Occipital lobe (tissue), 1 donor: ENCODE measurements at regions not wholly inside any gene's neighbourhood (a gene's known extent, or its start where the extent isn't known, plus 50 kb on each side); places are given as distances from the start of the nearest gene placed in this dataset.

ENCODE experiments used
- DNase-seq: peaks from one replicate; lab custom pipeline; 2025; lab: John Stamatoyannopoulos, UW

DNA sequence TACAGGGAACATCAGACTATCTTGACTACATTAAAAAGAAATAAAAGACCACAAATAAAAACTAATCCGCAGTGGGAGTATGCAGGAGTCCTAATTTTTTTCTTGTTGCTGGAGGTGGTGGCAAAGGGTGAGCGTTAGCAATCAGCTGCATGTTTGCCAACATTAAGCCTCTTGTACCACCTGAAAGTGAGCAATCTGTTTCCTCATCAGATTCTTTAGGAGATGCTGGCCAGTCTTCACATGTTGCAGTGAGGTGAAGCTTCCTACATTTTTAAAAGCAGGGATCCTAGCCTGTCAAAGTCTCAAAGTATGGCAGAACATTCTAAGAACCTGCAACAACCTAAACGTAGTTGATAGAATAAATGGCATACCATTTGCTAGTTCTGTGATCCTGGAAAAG lies 162.2 kb upstream of the MEF2C start:
- DNase-seq, result no peak

DNA sequence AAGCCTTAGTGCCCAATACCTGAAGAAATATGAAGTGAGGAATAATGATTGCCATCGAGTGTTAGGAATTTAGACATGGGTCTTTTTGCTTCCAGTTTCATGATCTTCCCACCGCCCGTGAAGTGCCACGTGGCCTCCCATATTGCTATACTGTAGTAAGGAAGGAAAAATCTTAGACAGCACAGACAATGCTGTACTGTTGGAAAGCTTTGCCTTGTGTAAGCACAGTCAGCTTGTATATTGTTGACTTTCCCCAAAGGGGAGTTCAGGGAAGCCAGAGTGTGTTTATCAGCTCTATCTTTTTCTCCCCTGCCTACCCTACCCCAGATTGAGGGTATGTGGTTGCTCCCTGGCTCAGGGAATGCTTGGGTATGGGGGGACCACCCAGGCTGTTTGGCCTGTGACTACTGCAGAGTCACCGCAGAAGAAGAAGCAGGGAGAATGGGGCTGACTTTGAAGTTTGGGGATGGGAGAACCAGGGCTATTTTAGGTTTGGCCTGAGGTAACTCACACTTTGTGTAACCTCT lies 161.8 kb upstream of the MEF2C start:
- no peak for DNase-seq

DNA sequence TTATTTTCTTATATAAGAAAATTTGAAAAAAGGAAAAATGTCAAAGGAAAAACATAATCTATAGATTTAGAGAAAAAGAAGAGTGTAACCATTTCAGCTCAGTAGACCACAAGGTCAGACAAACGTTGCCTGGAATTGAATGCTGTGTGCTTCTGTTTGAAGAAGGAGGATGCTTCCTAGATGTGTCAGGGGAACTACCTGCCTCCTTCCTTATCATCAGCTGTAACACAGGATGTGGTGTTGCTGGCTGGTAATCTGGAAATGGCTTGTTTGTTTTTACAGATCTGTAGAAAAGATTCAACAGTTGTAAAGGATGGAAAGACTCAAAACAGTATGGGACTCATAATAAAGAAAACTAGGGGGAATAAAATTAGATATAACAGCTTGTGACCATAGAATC lies 160.7 kb upstream of the MEF2C start:
- DNase-seq, result no peak

DNA sequence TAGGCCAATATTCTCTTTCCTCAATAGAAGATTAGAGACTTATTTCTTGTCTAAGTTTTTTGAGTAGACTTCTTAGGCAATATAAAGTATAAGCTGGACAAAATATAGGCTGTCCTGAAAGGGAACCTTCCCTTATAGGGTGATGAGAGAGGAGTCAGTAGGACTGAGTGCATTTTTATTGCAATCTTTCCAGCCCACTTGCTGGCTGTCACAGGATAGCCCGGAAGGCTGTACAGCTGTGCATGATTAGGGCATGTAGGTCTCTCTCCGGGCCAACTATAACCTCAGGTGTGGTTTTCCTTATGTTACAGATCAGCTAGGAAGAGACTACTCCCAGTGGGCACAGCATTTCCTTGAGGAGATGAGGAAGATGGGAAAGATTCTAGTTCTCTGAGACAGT lies 159.8 kb upstream of the MEF2C start:
- no peak for DNase-seq

DNA sequence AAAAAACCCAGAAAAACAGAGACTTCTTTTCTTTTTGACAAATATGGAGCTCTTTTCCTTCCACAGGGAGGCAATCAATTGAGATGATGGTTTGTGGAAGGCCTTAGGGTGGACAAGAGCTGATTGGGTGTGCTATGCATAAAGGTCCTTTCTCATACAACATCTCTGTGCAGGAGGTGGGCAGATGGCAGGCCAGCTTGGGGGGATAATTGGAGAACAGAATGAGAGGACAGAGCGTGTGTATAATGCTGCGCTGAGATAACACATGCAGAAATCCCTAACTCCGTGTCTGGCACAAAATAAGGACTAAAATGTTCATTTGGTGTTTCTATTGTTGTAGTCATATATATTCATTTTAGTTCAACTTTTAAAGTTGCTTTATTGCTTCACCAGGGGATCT lies 159.0 kb upstream of the MEF2C start:
- DNase-seq, result no peak

DNA sequence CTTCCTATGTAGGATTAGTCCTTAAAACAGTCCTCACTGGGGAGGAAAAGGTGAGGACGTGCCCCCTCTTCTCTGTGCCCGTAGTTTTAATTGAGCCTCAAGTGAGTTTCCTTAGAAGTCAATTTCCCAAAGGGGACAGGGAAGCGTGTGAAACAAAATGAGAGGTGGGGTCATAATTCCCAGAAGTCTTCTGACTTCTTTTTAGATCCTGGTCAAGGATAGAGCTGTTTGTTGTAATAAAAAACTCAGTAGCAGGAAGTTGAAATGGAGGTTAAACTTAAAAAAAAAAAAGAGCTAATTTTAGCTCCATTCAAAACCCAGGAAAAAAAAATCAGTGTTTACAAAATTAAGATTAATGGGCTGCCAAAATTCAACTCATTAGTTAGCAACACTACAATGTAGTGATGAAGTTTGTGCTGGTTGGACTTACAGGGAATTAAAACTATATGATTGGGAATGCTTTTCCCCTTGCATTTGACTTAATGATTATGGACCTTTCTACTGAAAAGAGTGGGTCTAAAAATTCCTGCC lies 158.3 kb upstream of the MEF2C start:
- no peak for DNase-seq

DNA sequence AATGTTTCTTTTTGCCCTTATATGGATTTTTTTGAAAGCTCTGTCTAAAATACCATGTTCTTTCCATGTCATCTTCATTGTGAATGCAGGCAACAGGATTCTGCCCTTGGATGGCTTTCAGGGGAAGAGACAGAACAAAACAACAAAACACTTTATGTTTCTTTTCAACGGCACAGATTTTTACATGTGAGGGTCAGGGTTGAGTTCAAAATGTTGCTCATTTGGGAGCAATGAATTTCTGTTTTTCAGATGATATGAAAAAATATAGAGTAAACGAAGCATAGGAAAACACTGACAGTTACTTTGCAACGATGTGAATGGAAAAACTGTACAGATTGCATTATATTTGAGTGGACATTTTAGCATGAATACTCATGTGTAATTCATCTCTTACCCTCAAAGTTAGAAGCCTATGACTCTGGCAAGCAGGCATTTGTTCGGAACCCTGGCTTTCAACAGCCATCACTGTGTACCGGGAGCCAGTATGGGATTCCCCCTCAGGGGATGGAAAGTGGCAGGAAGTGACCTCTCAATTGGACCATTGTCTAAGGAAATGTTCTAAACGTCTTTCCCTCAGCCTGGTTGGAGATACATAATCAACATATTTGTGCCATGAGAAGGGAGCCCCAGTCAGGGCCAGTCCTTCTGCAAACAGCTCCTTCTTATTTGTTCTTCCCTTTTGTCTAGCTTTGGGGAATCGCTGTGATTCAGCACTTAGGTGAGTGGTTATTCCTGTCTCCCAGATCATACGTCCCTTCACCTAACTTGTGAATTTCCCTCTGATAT lies 153.9 kb upstream of the MEF2C start:
- DNase-seq, result no peak

DNA sequence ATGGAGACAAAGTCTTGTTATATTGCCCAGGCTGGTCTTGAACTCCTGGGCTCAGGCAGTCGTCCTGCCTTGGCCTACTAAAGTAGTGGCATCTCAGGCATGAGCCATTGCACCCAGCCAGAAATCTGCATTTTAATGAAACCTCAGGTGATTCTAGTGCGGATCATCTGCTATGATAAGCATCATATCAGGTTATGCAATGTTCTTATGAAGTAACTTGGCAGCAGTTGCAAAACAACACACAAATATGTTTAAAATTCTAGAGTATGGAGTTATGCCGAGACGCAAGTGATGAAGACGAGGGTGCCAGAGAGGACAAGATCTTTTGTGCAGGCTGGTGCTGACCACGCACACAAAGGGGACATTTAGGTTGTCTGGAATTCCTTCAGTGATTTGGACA lies 153.2 kb upstream of the MEF2C start:
- no peak for DNase-seq

DNA sequence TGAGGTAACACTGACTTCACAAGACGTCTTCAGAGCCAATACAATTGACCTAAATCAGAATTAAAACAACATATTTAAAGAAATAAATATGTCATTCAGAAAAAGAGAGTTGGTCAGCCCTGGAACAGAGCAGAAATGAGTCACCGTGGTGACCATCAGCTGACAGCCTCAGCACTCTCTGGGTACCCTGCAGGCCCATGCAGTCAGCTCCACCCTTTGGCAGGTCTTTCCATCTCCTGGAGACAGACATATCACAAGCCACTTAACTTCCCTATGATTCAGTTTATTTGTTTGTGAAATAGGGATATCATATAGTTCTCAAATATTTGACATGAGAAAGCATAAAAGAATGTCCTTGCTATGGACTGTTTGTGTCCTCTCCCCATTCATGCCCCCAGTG lies 151.6 kb upstream of the MEF2C start:
- no peak for DNase-seq

DNA sequence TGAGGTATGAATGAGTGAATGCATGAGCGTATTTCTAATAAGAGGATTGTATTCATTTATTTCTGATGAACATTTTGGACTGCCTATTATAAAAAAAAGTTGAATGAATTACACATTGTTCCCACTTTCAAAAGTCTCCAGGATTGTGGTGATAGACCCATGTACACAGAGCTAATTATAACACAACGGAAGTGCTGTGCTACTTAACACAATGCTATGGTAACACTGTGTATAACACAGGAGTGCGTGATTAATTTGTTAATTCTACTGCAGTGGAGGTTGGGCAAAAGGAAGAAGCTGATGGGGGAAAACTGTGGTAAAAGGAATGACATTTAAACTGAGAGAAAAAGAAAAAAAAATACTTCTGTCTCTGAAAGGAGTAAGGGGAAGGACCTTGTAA lies 147.8 kb upstream of the MEF2C start:
- no peak for DNase-seq

DNA sequence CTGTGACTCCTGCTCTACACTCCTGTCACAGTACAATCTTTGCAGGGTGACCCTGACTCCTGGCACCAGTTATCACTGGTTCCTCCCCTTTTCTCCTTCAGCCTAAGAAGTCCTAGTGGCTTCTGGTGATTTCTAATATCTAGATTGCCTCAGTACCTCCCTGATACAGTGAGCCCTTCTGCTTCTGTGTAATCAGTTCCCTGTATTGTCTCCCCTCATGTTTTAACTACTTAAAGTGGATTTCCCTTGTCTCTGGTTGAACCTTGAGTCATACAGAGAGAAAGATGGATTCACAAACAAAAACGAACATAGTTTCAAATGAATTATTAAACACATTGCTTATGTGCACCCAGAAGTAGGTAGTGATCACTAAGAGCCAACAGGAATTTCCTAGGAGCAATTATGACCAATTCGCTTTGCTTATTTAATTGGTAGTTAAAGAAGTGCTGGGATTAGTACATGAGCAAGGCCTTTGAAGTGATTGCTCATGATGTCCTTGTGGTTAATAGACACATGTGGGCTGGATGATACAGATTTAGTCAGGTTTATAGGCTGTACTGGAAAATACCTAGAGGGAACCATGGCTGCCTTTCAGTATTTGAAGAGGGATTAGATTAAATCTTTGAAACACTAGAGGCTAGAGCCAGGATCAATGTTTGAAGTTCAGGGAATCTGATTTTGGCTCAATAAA lies 145.8 kb upstream of the MEF2C start:
- DNase-seq, result no peak

DNA sequence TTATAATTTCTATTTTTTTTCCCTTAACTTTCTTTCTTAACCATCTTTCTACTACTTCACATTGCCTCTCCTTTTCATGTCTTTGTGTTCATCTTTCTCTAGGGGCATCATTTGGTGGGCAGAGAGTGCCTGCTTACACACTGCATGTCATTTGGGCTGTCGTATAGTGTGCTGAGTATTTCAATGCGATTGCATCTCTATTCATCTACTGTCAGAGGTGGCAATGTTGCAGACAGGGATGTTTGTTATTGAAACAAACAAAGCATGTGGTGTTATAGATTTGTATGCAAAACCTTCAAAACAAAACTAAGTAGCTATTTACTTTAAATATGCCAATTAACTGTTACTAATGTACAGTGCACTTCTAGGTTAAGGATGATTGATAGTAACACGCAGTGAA lies 141.1 kb upstream of the MEF2C start:
- no peak for DNase-seq

DNA sequence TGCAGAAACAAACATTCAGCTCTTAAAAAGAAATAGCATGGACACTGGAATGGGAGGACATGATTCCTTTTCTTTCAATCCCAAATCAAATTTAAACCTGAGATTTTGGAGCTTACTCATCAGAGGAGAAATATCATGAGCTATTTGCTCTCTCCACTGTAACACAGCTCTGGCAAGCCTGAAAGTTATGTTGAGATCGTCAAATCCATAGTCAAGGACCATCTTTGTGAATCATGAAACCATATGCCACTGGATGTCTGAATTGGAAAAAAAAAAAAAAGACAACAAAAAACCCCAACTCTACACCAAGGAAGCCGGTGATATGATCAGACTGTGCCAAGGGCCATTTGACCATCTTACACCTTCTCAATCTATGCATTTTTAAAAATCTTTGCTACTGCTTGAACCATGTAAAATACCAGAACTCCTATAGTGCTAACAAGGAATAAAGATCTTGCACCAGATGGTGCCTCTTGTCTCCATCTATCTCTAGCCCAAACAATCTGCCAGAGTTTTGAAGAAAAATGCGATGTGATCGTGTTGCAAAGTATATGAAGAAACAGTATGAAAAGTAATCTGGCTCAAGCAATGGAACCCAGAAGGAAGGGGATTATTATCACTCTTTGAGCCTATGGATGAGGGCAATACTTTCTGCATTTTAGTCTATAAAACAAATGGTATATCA lies 138.1 kb upstream of the MEF2C start:
- no peak for DNase-seq

DNA sequence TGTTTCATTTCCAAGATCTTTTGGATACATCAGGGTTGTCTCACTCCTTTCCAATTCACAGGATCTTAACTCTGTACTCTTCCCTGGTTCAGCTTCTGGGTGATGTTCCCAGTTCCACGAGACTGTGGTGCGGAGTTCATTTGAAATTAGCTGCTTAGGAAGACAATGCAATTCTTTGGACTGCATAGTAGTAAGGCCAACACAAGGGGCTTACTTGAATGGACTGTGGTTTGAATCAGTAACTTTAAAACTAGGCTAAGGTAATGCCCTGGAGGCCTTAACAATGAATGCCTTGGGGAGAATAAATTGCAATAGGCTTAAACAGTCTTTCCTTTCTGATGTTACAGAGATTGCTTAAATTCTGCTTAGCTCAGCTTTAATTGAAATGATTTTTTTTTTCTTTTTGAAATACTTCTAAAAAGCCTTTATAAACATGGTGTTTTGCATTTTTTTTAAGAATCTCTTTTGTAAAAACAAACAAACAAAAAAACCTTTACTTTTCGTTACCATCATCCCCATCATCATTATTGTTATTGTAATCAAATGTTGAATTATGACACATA lies 133.8 kb upstream of the MEF2C start:
- no peak for DNase-seq

DNA sequence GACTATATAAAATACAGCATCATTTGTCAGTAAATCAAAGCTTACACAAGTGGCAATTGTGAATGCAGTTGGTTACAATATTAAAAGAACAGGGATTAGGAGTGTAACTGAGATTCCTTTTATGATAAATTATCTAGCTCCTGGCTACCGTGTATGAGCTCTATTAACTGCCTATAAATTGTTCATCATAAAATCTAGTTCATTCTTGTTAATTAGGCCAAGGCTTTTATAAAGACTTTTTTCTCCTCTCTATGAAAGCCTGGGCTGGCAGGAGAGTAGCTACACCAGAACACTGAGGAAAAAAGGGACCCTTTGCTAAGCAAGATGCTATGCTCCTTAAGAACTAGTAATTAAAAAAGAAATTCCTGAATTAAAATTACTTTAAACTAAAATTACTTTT lies 132.4 kb upstream of the MEF2C start:
- DNase-seq, result no peak

DNA sequence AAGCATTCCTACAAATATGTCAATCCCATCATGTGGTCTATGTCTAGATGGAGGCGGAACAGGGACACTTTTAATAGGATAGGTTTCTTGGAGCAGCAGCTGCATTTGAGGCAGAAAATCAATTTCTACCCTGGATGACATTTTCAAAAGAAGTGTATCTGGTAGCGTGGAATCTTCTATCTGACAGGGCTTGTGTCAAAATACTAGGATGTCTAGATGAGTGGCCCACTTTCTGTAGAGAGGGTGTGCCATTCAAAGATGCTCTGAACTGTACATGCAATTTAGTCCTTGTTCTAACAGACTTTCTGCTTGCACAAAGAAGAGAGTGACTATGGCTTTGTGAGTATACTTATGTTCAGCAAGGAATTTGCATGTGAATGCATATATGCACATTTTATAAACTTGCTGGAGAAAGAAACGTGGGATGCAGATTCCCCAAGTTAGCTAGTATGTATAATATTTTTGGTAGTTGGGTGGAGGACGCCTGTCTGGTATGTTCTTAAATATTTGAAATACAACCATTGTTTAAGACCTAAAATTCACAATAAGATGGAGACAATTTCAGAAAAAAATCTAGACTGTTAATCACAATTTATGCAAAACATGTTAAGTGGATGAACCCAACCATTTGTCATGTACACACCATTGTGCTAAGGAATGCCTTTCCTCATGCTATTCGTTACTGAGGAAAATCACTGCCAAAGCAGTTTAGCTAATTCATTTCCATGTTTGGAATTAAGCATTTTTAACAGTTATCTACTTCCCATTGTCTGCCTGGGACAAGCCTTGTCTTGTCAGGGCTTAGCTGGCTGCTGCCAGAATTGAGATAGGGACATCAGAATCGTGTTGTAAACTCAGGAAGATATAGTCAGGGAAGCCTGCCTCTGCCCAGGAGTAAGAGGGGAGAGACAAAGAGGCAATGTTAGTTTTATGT lies 129.1 kb upstream of the MEF2C start:
- no peak for DNase-seq

DNA sequence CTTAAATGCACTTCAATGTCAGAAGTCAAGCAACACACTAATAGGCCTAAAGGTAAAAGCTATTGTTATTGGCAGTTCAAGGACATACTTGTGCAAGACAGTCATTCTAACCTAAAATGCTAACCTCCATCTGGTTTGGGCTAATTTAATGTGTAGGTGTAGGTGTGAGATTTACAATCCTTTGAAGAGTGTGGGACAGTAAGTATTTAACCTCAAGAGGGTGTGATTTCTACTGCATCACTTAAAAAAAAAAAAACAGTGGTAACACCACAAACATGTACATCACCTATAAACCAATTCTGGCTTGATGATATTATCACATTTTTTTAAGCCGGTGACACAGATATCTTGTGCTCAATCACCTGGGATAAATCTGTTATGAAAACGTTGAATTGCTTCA lies 127.5 kb upstream of the MEF2C start:
- DNase-seq, result no peak

DNA sequence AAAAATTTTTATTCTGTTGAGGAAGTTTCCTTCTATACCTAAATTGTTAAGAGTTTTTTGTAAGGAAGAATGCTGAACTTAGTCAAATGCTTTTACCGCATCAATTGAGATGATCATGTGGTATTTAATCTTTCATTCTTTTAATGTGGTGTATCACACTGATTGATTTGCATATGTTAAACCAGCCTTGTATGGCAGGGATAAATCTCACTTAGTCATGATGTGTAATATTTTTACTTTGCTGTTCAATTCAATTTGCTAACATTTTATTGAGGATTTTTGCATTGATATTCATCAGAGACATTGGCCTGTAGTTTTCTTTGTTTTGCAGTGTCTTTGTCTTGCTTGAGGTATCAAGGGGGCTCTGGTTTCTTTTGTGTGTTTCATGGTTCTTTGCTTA lies 125.3 kb upstream of the MEF2C start:
- no peak for DNase-seq

DNA sequence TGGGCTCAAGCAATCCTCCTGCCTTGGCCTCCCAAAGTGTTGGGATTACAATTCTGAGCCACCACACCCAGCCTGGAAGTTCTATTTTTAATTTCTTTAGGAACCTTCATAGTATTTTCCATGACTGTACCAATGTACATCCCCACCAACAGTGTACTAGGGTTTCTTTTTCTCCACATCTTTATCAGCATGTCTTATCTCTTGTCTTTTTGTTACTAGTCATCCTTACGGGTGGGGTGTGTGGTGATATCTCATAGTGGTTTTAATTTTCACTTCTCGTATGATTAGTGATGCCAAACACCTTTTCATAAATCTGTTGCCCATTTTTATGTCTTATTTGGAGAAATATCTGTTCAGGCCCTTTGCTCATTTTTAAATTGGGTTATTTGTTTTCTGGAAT lies 123.0 kb upstream of the MEF2C start:
- no peak for DNase-seq

DNA sequence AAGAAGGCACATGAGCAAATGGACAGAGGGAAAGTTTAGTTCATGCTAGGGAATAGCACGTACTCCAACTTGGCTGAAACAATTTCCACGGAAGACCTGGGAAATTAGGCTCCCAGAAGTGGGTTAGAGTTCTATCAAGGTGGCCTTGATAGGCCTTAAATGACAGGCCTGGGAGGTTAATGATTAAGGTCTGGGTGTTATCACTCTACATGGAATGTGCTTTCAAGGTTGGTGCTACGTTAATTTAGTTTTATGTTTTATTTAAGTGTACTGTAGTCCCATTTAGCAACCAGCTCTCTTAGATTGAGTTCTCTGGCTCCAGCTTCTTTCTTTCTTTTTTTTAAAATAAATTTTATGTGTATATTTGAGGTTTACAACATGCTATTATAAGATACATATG lies 121.4 kb upstream of the MEF2C start:
- DNase-seq, result no peak

DNA sequence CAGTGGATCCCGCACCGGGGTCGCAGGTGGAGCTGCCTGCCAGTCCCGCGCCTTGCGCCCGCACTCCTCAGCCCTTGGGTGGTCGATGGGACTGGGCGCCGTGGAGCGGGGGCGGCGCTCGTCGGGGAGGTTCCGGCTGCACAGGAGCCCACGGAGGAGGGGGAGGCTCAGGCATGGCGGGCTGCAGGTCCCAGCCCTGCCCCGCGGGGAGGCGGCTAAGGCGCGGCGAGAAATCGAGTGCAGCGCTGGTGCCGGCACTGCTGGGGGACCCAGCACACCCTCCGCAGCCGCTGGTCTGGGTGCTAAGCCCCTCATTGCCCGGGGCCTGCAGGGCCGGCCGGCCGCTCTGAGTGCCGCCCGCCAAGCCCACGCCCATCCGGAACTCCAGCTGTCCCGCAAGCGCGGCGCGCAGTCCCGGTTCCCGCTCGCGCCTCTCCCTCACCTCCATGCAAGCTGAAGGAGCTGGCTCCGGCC lies 120.6 kb upstream of the MEF2C start:
- DNase-seq, result no peak
